HG03108 (cell line): ENCODE measurements at regions not wholly inside any gene's neighbourhood (a gene's known extent, or its start where the extent isn't known, plus 50 kb on each side); places are given as distances from the start of the nearest gene placed in this dataset.
"Not testable (repeated sequence)": the region's sequence is repeated elsewhere in the genome, so short reads cannot be mapped to it uniquely, and the experiment has no call there.

Experiments used
- ATAC-seq: cut with Tn5 transposase; IDR thresholded peaks from one replicate; pipeline ENCODE4 v1.9.1; 2021; ENCODE audit warnings: moderate library complexity; ENCODE audit not compliant: unreplicated experiment

DNA sequence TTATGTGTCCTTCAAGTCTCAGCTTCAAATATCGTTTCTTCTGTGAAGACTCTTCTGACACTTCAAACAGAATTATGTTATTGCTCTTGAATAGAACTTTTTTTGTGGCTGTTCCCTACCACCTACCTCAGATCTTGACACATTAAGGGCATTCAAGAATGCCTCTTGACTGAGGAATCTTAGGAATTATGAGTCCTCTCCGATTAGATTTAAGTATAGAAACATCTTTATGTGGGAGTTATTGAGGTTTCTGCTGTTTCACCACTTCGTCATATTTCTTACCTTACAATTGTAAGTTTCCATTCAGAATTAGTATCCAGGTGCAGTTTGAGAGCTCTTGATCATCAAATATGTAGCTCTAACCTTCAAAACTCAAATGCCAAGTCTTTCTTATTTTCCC, 324.2 kb upstream of the NUDT12 start:
- no peak for ATAC-seq

GRCh38 chr5:103883143-103883542, 320.6 kb upstream of the NUDT12 start:
- no peak for ATAC-seq

GRCh38 chr5:103881560-103881959, 319.0 kb upstream of the NUDT12 start:
- ATAC-seq, result no peak

GRCh38 chr5:103867857-103868598, 305.4 kb upstream of the NUDT12 start:
- no peak for ATAC-seq

DNA sequence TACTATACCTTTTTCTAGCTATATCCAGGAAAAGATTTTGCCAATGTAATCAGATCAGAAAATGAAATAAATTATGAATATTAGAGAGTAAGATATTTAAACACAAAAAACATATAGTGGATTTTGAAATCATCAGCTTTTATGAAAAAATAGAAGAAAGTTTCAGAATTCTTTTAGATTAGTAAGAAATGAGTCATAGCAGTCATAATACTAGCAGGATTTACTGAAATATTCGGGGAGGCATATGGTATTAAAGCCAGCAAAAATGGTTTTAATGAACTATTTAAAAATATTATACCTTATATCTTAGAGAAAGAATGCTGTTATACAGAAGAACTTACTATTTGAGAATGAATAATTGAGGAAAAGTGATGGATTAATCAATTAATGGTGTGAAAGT, 303.6 kb upstream of the NUDT12 start:
- no peak for ATAC-seq

- ATAC-seq, result no peak
Observed at GRCh38 chr5:103862398-103862797, 299.8 kb upstream of the NUDT12 start.

DNA sequence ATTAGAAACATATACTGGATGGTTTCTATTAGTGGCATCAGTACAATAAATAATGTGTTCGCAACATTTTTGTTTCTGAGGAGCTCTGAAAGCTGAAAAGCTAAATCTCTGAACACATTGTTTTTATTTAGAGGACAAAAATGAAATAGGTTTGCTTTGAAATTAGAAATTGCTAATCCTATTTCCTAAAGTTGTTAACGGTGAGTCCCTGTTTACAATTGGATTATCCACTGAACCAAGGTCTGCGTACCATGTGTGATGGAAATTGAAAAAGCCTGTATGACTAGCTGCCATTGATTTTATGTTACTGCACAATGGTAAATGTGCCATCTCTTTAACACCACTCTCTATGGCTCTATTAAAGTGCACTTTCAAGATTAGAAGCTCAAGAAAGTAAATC, 297.7 kb upstream of the NUDT12 start:
- ATAC-seq, result no peak

GRCh38 chr5:103858367-103858766, 295.8 kb upstream of the NUDT12 start:
- ATAC-seq, result not testable (repeated sequence)

DNA sequence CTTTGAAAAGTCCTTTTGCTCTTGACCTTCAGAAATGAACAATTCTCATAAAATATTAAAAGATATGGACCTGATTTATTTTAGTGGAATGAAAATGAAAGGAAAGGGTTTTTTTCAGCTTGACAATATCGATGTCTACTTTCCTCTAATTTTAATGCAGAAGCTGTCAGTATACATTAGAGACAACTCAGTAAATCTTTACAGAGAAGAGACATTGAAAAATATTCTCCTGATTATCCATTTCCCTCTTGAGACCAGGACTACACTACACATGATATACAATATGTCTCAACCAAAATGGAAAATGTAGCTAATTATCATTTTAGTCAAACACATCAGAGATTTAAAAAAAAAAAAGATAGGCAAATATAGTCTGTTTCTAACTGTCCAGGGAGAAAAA, 288.5 kb upstream of the NUDT12 start:
- ATAC-seq, result no peak

DNA sequence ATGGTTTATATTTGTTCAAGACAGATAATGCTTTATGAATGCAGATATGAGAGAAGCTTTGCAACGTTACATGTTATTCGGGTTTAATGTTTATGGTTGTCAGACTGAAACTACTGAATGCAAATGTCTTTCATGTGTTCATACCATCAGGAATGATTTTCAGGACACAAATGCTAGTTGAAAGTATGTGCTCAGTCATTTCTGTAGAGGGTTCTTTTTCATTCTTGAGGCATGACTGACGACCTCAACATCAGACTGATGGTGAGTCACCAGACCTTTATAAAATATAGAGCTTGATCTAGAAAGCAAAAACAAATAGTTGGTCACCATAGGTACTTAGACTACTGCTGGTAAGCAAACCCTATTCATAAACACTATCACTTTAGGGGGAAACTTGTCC, 287.3 kb upstream of the NUDT12 start:
- no peak for ATAC-seq

GRCh38 chr5:103847060-103847459, 284.5 kb upstream of the NUDT12 start:
- no peak for ATAC-seq

DNA sequence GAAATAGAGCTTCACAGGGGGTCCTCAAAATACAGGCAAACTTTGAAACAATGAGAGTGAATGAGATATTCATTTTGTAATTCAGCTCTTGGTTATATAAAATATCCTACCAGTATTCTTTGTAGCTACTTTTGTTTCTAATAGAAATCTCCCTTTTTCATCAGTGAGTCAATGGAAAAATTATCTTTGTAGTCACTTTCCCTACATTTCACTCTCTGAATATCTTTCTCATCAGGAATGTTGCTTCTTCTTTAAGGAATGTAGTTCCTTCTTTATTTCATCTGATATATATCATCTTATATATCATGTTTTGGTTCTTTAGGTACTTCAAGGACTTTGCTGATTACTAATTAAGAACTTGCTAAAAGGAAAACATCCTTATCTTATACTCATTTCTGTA, 280.3 kb upstream of the NUDT12 start:
- no peak for ATAC-seq

DNA sequence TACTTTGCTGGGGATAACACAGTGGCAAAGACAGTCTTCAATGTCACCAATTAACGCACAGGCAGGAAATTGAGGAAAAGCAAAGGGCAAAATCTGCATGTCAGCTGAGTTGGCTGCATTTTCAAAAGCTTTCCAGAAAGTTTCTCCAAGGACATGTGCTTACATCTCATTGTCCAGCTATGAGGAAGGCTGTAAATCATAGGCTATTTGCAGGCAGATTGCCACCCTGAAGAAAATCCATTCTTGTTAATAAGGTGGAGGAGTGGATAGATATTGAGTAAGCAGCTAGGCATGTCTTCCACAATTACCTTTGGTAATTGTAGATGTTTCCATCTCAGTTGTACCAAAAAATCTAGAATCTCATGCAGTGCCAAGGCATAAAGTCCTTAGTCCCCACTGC, 278.0 kb upstream of the NUDT12 start:
- ATAC-seq, result no peak

- no peak for ATAC-seq
Observed at GRCh38 chr5:103834216-103834615, 271.6 kb upstream of the NUDT12 start.

GRCh38 chr5:103829585-103829984, 267.0 kb upstream of the NUDT12 start:
- no peak for ATAC-seq

DNA sequence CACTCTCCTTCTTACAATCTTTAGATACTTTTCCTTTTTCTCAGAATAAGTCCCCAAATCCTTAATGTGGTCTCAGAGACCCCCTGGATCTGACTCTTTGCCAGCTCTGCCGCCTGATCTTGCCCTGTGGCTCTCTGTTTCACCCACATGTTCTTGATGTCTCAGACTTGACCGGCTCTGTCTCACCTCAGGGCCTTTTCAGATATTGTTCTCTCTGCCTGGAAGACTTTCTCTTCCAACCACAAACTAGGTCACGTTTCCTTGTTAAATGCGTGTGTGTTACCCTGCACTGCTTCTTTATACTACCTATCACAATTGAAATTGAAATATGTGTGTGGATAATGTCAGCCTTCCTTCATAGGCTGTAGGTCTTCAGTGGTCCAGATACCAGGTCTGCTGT, 265.4 kb upstream of the NUDT12 start:
- no peak for ATAC-seq

- ATAC-seq, result no peak
Observed at GRCh38 chr5:103821361-103821760, 258.8 kb upstream of the NUDT12 start.

GRCh38 chr5:103808464-103809106, 246.0 kb upstream of the NUDT12 start:
- no peak for ATAC-seq

GRCh38 chr5:103804711-103805110, 242.1 kb upstream of the NUDT12 start:
- ATAC-seq, result no peak

- no peak for ATAC-seq
Observed at GRCh38 chr5:103801681-103802080, 239.1 kb upstream of the NUDT12 start.

- ATAC-seq, result no peak
Observed at GRCh38 chr5:103800741-103801495, 238.3 kb upstream of the NUDT12 start.

GRCh38 chr5:103793595-103794182, 231.1 kb upstream of the NUDT12 start:
- no peak for ATAC-seq
